ENCODE measurements at regions not wholly inside any gene's neighbourhood (a gene's known extent, or its start where the extent isn't known, plus 50 kb on each side); places are given as distances from the start of the nearest gene placed in this dataset.
"Not testable (repeated sequence)": the region's sequence is repeated elsewhere in the genome, so short reads cannot be mapped to it uniquely, and the experiment has no call there.

DNA sequence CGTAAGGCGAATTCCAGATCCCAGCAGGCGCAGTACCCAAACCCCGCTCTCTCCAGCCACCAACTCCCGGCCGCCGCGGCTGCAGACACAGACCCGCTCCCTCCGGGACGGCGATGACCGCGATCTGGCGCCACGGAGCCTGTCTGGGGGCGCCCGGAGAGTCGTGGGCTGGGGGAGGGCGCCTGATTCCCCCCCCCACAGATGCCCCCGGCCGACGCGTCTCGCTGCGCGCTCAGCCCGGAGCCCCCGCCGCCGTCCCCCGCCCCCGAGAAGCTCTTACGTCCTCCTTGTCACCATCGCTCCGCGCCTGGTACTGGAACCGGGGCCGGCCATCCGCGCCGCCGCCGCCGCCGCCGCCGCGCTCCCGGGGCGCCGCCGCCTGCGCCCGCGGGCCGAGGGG is 173.6 kb downstream of the ATP6V0E2 start:
- DNase-seq, result peak; percentile 32

- DNase-seq, result peak; percentile 37
Measured at GRCh38 chr7:150047772-150048171, 174.0 kb downstream of the ATP6V0E2 start.

GRCh38 chr7:150048244-150049011 is 174.7 kb downstream of the ATP6V0E2 start:
- DNase-seq, result peak; percentile 8

DNA sequence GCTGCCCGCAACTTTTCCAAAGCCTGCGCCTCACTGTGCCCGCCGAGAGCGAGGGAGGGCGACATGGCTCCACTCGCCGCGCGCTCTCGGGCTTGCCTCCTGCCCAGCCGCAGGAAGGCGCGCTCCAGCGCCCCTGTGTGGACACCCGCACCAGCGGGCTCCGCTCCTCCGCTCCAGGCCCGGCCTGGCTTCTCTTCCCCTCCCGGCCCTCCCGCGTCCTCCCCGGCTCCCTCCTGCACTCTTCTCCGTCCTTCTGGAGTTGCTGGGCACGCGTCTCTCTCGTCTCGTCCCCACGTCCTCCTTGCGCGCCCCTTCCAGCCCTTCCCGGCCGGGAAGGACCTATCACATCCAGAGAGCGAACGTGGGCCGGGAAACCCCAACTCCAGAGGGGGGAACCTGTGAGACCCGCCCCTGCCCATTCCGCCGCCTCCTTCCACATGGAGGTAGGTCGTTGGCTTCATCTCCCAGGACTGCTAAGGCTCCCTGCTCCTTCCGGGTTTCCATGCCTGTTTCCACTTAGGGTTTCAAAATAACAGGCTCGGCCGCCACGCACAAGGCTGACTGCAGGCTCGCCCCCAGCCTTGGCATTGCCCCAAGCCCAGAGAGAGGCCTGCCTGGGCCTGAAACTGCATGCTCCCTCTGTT is 175.4 kb downstream of the ATP6V0E2 start:
- DNase-seq, result peak; percentile 38

- DNase-seq, result not testable (repeated sequence)
Measured at GRCh38 chr7:150053396-150053795, 179.6 kb downstream of the ATP6V0E2 start.

GRCh38 chr7:150054242-150054641 is 180.5 kb downstream of the ATP6V0E2 start:
- not testable (repeated sequence) for DNase-seq

GRCh38 chr7:150060259-150061221 is 186.8 kb downstream of the ATP6V0E2 start:
- DNase-seq, result not testable (repeated sequence)

DNA sequence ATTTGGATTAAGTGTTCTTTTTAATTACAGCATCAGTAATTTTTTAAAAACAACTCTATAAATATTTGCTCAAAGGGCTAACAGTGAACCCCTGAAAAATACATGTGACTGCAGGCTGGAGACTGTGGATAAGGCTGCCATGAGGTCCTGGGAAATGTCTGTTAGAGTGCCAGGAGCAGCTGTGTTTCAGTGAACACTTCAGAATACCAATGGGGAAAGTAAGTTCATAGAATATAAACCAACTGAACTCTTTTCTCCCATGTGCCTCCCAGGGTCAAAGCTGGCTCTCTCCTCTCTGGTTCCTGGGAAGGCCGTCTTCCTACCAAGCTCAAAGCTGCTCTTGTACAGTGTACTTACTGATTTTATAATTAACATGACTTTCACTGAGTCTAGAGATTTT is 189.4 kb downstream of the ATP6V0E2 start:
- not testable (repeated sequence) for DNase-seq

GRCh38 chr7:150069555-150070313 is 196.0 kb downstream of the ATP6V0E2 start:
- DNase-seq, result not testable (repeated sequence)

GRCh38 chr7:150077543-150077942 is 203.8 kb downstream of the ATP6V0E2 start:
- not testable (repeated sequence) for DNase-seq

- not testable (repeated sequence) for DNase-seq
Measured at GRCh38 chr7:150081865-150082264, 208.1 kb downstream of the ATP6V0E2 start.

DNA sequence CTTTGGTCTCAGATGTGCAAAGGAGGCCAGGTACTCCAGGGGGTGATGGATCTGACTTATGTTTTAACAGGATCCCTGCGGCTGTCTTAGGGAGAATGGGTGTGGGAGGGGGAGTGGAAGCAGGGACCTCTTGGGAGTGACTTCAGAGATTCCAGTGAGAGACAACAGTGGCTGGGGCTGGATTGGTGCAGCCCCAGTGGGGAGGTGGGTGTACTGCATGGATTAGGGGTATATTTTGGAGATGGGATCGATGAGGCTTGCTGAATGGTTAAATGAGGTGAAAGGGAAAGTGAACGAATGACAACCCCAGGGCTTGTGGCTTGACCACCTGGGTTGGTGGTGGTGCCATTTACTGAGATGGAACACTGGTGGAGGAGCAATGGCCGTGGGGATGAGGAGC is 211.0 kb downstream of the ATP6V0E2 start:
- DNase-seq, result not testable (repeated sequence)

GRCh38 chr7:150087478-150087877 is 213.7 kb downstream of the ATP6V0E2 start:
- DNase-seq, result not testable (repeated sequence)

- not testable (repeated sequence) for DNase-seq
Measured at GRCh38 chr7:150089139-150089538, 215.4 kb downstream of the ATP6V0E2 start.

DNA sequence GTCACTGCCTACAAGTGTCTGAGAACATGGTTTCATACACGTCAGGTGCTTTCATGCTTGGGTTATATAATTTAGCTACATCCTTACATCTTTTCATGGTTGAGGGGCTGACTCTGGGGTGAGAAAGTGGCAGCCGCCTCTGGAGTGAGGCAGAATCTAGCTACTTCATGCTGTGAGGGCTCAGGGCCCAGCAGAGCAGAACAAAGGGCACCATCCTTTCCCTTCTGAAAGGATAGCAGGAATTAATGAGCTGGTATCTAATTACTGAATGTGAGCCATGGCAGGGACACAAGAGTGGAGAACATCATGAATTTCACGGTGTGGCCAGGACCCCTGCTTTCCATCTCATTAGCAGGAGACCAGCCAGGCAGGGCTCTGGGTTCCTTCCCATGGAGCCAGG is 217.0 kb downstream of the ATP6V0E2 start:
- not testable (repeated sequence) for DNase-seq

GRCh38 chr7:150093897-150094296 is 220.1 kb downstream of the ATP6V0E2 start:
- not testable (repeated sequence) for DNase-seq

DNA sequence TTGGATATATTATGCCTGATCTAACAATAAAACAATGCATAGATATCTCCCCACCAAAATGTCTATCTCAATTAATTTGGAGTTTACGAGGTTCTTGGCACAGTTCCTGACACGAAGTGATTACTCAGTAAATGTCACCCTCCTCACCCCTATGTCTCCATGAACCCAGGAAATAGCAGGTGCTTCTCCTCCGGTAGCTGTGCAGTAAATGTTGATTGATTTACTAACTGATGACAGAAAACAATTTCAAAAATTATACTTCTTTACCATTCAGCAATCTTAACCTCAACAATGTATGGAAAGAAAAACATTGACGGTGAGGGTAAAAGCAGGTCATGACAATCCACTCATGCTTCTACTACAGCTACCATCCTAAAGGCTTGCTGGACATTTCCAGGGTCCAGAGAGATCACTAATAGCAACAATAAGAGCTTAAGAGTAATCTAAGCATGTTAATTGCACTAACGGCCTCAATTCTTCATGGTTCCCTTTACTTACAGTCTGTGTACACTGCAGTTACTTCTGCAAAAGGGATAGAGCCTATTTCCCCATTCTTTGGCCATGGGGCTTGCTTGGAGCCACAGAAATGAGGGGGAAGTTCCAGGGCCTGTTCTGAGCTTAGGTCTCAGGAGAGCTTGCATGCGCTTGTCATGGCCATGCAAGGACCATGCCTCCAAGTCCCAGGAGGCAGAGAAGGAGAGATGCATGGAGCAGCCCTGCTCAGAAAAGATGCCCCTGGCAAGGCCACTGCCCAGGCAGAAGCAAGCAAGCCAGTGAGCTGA is 222.6 kb downstream of the ATP6V0E2 start:
- DNase-seq, result not testable (repeated sequence)

DNA sequence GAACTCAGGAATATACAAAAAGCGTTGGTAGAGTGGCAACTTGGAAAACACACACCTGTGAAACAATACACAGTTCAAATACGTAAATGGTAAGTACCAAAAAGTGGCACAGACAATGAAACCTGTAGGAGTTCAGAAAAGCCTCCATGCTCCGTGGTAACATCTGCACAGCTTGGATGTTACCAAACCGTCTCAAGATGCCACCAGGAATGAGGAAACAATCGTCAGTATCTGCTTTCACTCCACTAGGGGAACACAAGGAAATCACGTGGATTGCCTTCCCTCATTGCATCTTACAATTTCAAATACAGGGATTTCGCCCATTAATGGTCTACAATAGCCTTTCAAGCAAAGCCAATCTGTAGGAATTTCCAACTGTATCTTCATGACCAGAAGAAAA is 224.6 kb upstream of the LRRC61 start:
- not testable (repeated sequence) for DNase-seq

- DNase-seq, result not testable (repeated sequence)
Measured at GRCh38 chr7:150101282-150101681, 221.9 kb upstream of the LRRC61 start.

GRCh38 chr7:150107283-150107682 is 215.9 kb upstream of the LRRC61 start:
- not testable (repeated sequence) for DNase-seq

- peak; percentile 65 for DNase-seq
Measured at GRCh38 chr7:150110375-150110820, 212.8 kb upstream of the LRRC61 start.
